Superior temporal gyrus (tissue), 1 donor: ENCODE measurements at regions not wholly inside any gene's neighbourhood (a gene's known extent, or its start where the extent isn't known, plus 50 kb on each side); places are given as distances from the start of the nearest gene placed in this dataset.

Experiments
- DNase-seq: peaks from one replicate; pipeline ENCODE4 v3.0.0-alpha.2; 2016; ENCODE audit errors: extremely low spot score

DNA sequence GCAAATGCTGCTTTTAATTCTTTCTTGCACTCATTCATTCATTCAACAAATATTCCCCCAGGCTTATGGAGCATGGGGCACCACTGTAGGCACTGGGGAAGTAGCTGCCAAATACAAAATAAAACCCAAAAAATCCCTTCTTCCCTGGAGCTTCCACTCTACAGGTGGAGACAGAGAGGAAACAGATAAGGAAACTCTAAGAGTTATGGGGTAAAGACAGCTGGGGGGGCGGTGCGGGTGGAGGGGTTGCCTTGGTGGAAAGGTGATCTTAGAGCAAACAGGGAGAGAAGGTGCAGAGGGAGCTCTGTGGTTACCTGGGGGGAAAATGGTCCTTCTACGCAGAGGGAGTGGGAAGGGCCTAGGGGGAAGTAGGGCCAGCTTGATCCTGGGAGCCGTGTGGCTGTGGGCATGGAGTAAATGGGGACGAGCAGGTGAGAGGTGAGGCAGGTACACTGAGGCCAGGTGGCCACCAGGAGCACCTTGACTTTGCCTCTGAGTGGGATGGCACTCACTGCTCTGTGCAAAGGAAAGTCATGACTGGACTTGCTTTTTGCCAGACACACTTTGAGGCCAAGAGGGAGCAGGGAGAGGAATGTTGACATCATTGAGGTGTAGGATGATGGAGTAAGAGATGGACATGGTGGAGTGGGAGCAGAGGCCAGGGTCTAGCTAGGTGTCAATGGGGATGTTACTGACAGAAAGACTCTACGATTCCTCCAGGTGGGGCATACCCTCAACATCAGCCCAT is 152.0 kb downstream of the ETS2 start:
- DNase-seq: no peak

GRCh38 chr21:38956856-38957571 is 151.3 kb downstream of the ETS2 start:
- peak; percentile 68 for DNase-seq

DNA sequence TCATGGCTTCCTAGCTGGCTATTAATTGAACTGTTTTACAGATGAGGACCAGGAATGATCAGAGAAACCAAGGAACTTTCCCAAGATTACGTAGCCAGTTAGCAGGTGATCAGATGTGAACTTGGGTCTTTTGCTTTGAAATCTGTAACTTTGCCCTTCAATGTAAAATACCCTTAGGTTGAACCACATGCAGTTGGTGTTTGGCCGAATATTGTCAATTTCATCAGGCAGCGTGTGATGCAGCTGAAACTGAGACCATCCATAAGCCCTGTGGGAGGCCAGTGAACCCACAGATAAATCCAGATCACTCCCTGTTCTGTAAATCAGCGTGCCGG is 150.8 kb downstream of the ETS2 start:
- DNase-seq: no peak

DNA sequence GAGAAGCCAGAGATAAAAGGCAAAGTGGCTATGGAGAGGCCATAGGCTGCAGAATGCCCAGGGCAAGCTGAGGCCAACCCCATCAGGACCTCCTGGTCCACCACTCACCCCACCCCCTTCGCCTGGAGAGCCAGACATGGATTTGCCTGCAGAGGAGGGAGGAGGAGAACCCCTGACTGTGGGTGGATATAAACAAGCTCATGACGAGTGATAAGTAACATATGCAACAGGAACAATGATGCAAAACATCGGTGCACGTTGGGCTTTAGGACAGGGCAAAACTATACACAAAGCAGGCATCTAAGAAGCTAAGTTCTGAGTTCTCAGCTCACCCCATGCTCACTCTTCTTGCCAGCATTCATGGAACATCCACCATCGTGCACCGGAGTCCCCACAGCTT is 150.3 kb downstream of the ETS2 start:
- DNase-seq: no peak

- DNase-seq: peak; percentile 69
Measured at GRCh38 chr21:38955495-38955894, 149.8 kb downstream of the ETS2 start.

GRCh38 chr21:38954588-38955004 is 148.9 kb downstream of the ETS2 start:
- DNase-seq: no peak

GRCh38 chr21:38953516-38953915 is 147.8 kb downstream of the ETS2 start:
- DNase-seq: no peak

DNA sequence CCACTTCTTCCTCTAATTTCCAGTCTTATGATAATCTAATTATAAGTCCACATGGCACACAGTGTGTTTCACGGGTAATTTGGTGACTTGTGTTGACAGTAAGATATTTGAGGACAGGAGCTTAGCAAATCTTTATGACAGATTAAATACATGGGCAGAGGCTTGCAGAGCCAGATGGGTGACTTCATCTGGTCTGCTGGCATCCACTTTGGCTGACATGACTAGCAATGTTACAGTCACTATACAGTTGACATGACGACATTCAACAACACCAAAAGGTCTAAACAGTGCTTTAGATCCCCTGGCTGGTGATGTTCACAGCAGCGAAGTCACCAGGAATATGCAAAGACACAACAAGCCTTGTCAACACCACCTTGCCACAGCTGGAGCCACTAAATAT is 147.2 kb downstream of the ETS2 start:
- DNase-seq: no peak

DNA sequence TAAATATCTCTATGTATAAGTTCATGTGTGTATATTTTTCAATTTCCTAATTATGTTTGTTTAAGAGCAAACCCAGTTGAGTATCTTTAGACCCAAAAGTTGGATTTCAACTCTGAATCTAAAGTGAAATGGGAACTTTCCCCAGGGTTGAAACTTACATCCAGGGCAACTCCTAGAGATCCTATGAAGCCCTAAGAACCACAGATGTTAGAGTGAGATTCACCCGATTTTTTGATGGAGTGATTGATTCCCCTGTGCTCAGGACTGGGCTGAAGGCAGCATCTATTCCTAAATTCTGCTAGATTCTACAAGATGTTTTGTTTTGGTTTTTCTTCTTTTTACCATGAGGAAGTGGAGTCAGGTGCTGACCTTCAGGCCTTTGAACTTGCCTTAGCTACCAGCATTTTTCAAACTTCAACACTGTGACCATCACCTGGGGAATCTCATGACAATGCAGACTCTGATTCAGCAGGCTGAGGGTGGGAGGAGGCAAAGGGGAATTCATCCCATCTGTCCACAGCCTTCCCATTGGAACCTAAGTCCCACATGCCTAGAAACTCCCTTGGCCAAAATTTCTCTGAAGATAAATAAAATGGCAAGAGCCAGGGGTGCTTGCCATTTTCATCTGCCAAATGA is 145.5 kb downstream of the ETS2 start:
- no peak for DNase-seq

DNA sequence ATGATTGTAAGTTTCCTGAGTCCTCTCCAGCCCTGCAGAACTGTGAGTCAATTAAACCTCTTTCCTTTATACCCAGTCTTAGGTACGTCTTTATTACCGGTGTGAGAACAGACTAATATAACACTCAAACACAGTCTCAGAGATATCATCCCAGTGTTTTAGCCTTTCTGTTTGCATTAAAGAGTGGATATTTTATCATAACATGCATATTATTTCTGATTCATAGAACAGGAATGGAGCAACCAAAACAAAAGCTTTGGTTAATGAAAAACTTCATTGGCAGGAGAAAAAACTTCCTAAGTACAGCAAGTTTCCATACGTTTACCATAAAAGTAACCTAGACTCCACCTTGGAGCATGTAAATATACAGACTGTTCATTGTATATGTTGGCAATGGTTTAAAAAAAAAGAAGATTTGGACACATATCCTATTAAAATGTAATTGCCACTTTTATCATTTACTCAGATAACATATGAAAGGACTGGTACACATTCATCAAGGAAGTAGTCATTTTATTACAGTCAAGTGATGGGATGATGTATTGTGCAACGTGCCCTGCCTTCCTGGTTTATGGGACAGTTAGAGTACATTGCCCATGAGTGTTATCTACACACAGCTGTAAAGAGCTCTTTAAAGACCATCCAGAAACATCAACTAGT is 144.8 kb downstream of the ETS2 start:
- DNase-seq: no peak

GRCh38 chr21:38949070-38949380 is 143.3 kb downstream of the ETS2 start:
- DNase-seq: no peak

GRCh38 chr21:38948377-38949069 is 142.8 kb downstream of the ETS2 start:
- no peak for DNase-seq

- peak; percentile 20 for DNase-seq
Measured at GRCh38 chr21:38945545-38946245, 140.0 kb downstream of the ETS2 start.

- no peak for DNase-seq
Measured at GRCh38 chr21:38944903-38945302, 139.2 kb downstream of the ETS2 start.

- no peak for DNase-seq
Measured at GRCh38 chr21:38944402-38944801, 138.7 kb downstream of the ETS2 start.

DNA sequence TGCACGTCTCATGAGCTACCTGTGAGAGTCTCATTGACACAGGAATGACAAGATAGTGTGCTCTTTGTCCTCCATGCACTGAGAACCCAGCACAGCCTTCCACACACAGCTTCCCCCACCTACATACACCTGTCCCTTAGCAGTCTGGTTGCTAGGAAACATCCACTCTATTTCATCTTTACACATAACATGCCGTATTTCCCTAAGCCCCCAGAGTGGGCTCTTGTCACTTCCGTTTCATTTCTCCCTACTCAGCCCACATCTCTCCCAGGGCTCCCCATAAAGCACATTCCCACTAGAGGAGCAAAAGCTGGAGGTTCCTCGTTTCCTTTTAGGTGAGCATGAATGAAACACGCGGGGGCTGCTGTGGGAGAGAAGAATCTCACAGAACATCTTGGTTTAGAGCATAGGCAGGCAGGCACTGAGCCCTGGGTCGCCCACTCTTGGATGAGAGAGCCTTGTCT is 137.1 kb downstream of the ETS2 start:
- peak; percentile 45 for DNase-seq

DNA sequence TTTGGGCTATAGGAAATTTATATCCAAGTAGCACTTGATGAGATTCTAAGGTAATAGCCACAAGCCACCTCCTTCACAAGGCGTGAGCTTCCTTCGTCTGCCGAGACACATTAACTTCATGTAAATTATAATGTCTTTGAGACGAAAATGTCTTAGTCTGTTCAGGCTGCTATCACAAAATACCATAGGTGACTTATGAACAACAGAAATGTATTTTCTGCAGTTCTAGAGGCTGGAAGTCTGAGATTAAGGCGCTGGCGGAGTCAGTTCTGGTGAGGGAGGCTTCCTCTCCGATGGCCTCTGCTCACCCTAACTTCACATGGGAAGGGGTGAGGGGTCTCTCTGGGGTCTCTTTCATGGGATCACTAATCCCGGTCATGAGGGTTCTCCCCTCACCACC is 133.0 kb downstream of the ETS2 start:
- no peak for DNase-seq

DNA sequence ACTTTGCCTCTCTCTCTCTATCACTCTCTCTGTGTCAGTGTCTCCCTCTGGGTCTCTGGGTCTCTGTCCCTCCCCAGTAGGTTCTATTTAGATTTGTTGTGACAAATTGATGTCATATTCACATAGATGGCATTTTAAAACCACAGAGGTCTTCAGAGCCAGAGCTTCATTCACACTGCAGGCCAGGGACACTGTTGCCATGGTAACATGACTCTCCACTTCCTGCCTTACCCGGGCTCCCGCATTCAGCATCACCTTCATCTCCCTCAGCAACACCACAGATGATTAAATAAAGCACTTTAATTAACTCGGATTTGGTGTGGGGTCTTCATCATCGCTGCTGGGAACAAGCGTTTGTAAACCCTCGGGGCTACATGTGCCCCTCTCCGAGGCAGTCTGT is 132.6 kb downstream of the ETS2 start:
- DNase-seq: peak; percentile 35

DNA sequence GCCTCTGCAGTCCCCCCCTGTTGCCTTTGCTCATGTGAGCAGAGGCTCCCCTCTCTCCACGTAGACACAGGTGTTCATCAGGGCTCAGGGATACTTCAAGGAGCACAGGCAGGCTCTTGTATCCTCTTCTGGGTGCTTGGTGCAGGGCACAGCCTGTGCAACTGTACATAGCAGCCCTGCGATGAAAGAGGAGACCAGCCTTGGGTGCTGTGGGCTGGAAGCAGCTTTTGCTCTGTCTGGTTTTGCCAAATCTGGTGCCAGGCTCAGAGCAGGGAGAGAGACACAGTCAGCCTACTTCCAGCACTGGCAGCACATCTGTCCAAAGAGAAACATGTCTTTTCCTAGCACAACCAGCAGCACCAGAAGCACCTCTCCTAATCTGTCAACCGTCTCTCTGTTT is 132.1 kb downstream of the ETS2 start:
- peak; percentile 30 for DNase-seq

GRCh38 chr21:38937286-38937790 is 131.6 kb downstream of the ETS2 start:
- no peak for DNase-seq

- no peak for DNase-seq
Measured at GRCh38 chr21:38936240-38936639, 130.5 kb downstream of the ETS2 start.
